HFFc6 (cell line): ENCODE measurements at regions not wholly inside any gene's neighbourhood (a gene's known extent, or its start where the extent isn't known, plus 50 kb on each side); places are given as distances from the start of the nearest gene placed in this dataset.
"Not testable (repeated sequence)": the region's sequence is repeated elsewhere in the genome, so short reads cannot be mapped to it uniquely, and the experiment has no call there.

Experiments used
- DNase-seq: peaks from one replicate; pipeline ENCODE4 v3.0.0-alpha.2; 2018
- H3K27ac Mint-ChIP-seq: 2 replicates; pipeline ENCODE4 v1.8.0; 2020; ENCODE audit warnings: mild to moderate bottlenecking, mixed read lengths
- H3K27me3 Mint-ChIP-seq: 2 replicates; pipeline ENCODE4 v1.8.0; 2021; ENCODE audit warnings: mild to moderate bottlenecking, moderate library complexity, mixed read lengths; ENCODE audit not compliant: insufficient read depth
- H3K36me3 Mint-ChIP-seq: 2 replicates; pipeline ENCODE4 v1.8.0; 2021; ENCODE audit warnings: low read depth, mixed read lengths
- H3K4me1 Mint-ChIP-seq: 2 replicates; pipeline ENCODE4 v1.8.0; 2020; ENCODE audit warnings: low read depth, mixed read lengths
- H3K4me3 Mint-ChIP-seq: 2 replicates; pipeline ENCODE4 v1.8.0; 2020; ENCODE audit warnings: mild to moderate bottlenecking, moderate library complexity, mixed read lengths
- H3K9me3 Mint-ChIP-seq: 2 replicates; pipeline ENCODE4 v1.8.0; 2020; ENCODE audit warnings: mild to moderate bottlenecking, mixed read lengths
- TF ChIP-seq, protein P1 (sequence below): fragments of 200-600 bp; sonication (generic); IDR thresholded peaks from 2 replicates; pipeline ENCODE4 v1.5.0; 2021; ENCODE audit warnings: antibody characterized with exemption, mild to moderate bottlenecking

- H3K4me1 Mint-ChIP-seq = no peaks in the 10 kb centered on the region
- H3K36me3 Mint-ChIP-seq = peaks cover 20% of the 10 kb centered on the region
- TF ChIP-seq, protein P1, sequence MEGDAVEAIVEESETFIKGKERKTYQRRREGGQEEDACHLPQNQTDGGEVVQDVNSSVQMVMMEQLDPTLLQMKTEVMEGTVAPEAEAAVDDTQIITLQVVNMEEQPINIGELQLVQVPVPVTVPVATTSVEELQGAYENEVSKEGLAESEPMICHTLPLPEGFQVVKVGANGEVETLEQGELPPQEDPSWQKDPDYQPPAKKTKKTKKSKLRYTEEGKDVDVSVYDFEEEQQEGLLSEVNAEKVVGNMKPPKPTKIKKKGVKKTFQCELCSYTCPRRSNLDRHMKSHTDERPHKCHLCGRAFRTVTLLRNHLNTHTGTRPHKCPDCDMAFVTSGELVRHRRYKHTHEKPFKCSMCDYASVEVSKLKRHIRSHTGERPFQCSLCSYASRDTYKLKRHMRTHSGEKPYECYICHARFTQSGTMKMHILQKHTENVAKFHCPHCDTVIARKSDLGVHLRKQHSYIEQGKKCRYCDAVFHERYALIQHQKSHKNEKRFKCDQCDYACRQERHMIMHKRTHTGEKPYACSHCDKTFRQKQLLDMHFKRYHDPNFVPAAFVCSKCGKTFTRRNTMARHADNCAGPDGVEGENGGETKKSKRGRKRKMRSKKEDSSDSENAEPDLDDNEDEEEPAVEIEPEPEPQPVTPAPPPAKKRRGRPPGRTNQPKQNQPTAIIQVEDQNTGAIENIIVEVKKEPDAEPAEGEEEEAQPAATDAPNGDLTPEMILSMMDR = no peak
- no peaks in the 10 kb centered on the region; the same call in 1 of the 2 replicates for H3K27me3 Mint-ChIP-seq
- no peak for DNase-seq
- no peak overlapping the region for H3K4me3 Mint-ChIP-seq
- no peak overlapping the region for H3K27ac Mint-ChIP-seq
- peaks cover 69% of the 10 kb centered on the region for H3K9me3 Mint-ChIP-seq
These were observed 237.9 kb downstream of the NEBL start for GRCh38 chr10:20659225-20659624.

DNA sequence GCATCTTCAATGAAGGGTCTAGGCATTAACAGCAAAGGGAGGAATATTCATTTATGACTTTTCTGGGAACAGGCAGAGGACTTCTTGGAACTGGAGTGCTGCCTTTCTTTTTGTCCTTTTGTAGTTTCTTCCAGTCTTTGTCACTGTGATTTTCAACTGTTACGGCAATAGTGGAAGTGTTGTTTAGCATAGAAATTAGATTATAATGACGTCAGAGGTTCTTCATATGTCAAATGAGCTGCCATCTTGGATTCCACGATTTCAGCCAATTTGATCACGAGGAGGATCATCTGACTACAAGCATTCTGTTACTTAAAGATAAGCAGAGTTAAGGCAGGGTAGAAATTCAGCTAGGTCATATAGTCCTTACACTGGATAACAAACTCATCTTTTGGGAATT lies 239.0 kb downstream of the NEBL start:
- H3K36me3 Mint-ChIP-seq = peaks cover 25% of the 10 kb centered on the region
- DNase-seq = no peak
- peaks cover 73% of the 10 kb centered on the region for H3K9me3 Mint-ChIP-seq
- TF ChIP-seq, protein P1 = no peak
- no peak overlapping the region for H3K4me3 Mint-ChIP-seq
- H3K27me3 Mint-ChIP-seq = no peaks in the 10 kb centered on the region
- no peak overlapping the region for H3K27ac Mint-ChIP-seq
- no peaks in the 10 kb centered on the region for H3K4me1 Mint-ChIP-seq

GRCh38 chr10:20656886-20657285 lies 240.2 kb downstream of the NEBL start:
- H3K4me1 Mint-ChIP-seq = no peaks in the 10 kb centered on the region

DNA sequence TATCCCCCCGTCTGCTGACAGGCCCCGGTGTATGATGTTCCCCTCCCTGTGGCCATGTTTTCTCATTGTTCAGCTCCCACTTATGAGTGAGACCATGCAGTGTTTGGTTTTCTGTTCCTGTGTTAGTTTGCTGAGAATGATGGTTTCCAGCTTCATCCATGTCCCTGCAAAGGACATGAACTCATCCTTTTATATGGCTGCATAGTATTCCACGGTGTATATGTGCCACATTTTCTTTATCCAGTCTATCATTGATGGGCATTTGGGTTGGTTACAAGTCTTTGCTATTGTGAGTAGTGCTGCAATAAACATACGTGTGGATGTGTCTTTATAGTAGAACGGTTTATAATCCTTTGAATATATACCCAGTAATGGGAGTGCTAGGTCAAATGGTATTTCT lies 244.7 kb downstream of the NEBL start:
- Mint-ChIP-seq H3K9me3 (peaks cover 67% of the 10 kb centered on the region), H3K36me3 (peaks cover 21% of the 10 kb centered on the region; the same call in 1 of the 2 replicates)
- H3K27ac Mint-ChIP-seq, H3K27me3 Mint-ChIP-seq, DNase-seq, H3K4me1 Mint-ChIP-seq, H3K4me3 Mint-ChIP-seq: not testable (repeated sequence)

More at GRCh38 chr10:20656886-20657285, 240.2 kb downstream of the NEBL start:
- peaks cover 69% of the 10 kb centered on the region for H3K9me3 Mint-ChIP-seq
- DNase-seq = no peak
- no peak overlapping the region for H3K27ac Mint-ChIP-seq
- TF ChIP-seq, protein P1 = no peak
- H3K27me3 Mint-ChIP-seq = no peaks in the 10 kb centered on the region
- H3K36me3 Mint-ChIP-seq = peaks cover 21% of the 10 kb centered on the region
- H3K4me3 Mint-ChIP-seq = no peak overlapping the region

- no peaks in the 10 kb centered on the region for H3K4me1 Mint-ChIP-seq
- H3K36me3 Mint-ChIP-seq = peaks cover 4% of the 10 kb centered on the region; the same call in 1 of the 2 replicates
- H3K9me3 Mint-ChIP-seq = peaks cover 60% of the 10 kb centered on the region
- no peak overlapping the region for H3K27ac Mint-ChIP-seq
- no peak for DNase-seq
- TF ChIP-seq, protein P1 = no peak
- H3K27me3 Mint-ChIP-seq = no peaks in the 10 kb centered on the region
- no peak overlapping the region for H3K4me3 Mint-ChIP-seq
These were observed 248.7 kb downstream of the NEBL start for GRCh38 chr10:20648263-20648874.

DNA sequence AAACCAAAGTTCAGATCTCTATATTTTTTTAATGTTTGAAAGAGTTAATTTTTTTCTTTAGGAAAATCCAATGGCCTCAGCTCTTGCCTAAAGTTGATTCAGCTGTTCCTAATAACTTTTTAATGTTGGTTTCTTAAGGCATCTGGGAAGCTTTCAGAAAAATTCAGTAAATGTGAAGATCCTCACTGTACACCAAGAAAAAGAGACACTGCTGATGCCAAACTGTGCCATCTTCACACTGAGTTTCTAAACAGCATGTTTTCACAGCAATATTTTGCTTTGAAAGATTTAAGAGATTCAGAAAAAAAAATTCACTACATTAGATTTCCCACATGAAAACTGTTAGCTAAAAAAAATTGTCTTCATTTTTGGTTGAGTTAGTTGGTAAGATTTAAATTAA lies 249.4 kb downstream of the NEBL start:
- TF ChIP-seq, protein P1 = no peak
- no peak overlapping the region for H3K4me3 Mint-ChIP-seq
- no peaks in the 10 kb centered on the region for H3K4me1 Mint-ChIP-seq
- H3K36me3 Mint-ChIP-seq = peaks cover 4% of the 10 kb centered on the region; the same call in 1 of the 2 replicates
- DNase-seq = no peak
- H3K9me3 Mint-ChIP-seq = peaks cover 57% of the 10 kb centered on the region
- H3K27me3 Mint-ChIP-seq = no peaks in the 10 kb centered on the region
- H3K27ac Mint-ChIP-seq = no peak overlapping the region
